ENCODE measurements at regions not wholly inside any gene's neighbourhood (a gene's known extent, or its start where the extent isn't known, plus 50 kb on each side); places are given as distances from the start of the nearest gene placed in this dataset.

GRCh38 chr13:90108547-90108946 is 1238.9 kb upstream of the MIR17HG start:
- Histone ChIP-seq H2BK120ac (ENCODE audit: low read depth, low read length) (no peak overlapping the region), H3K18ac (ENCODE audit: low read depth, low read length) (no peak overlapping the region), H3K23ac (ENCODE audit: low read depth, low read length) (no peak overlapping the region), H3K36me3 (ENCODE audit: control insufficient read depth, insufficient read depth, low read length) (no peaks in the 10 kb centered on the region), H3K14ac (replicated peaks; ENCODE audit: low read depth, low read length) (no peak overlapping the region), H3K9me3 (ENCODE audit: control insufficient read depth, insufficient read depth, low read length) (peaks cover 9% of the 10 kb centered on the region), H3K4me3 (ENCODE audit: insufficient read depth, low read depth, low read length) (no peak overlapping the region), H3K9me1 (ENCODE audit: insufficient read depth, low read length) (no peaks in the 10 kb centered on the region), H3K79me1 (ENCODE audit: low read depth in 1 of 2, low read length in 2 of 2) (no peaks in the 10 kb centered on the region), H4K91ac (ENCODE audit: insufficient read depth, low read depth, low read length) (no peak overlapping the region), H2AK5ac (ENCODE audit: low read depth, low read length) (no peak overlapping the region), H3K27ac (ENCODE audit: insufficient read depth, low read length) (no peak overlapping the region), H3K4ac (ENCODE audit: low read depth, low read length) (no peak overlapping the region), H3K27me3 (ENCODE audit: control insufficient read depth, insufficient read depth, low read length) (no peaks in the 10 kb centered on the region), H4K20me1 (ENCODE audit: insufficient read depth, low read length) (no peaks in the 10 kb centered on the region), H4K8ac (ENCODE audit: low read depth in 2 of 2, low read length in 2 of 2) (no peak overlapping the region), H3K4me2 (ENCODE audit: low read depth, low read length) (no peak overlapping the region), H3K9ac (ENCODE audit: low read depth, low read length) (no peak overlapping the region), H3K56ac (ENCODE audit: extremely low read depth, insufficient read depth, low read length) (no peak overlapping the region), H2AK9ac (replicated peaks; ENCODE audit: low read depth, low read length, poor library complexity) (no peak overlapping the region), H3K4me1 (ENCODE audit: control insufficient read depth, insufficient read depth, low read length) (no peaks in the 10 kb centered on the region), H4K5ac (ENCODE audit: low read depth, low read length) (no peak overlapping the region), H2BK15ac (ENCODE audit: low read depth, low read length) (no peak overlapping the region), H2BK20ac (ENCODE audit: low read depth, low read length) (no peak overlapping the region), H2BK5ac (ENCODE audit: low read depth, low read length, poor library complexity, severe bottlenecking) (no peak overlapping the region), H2AFZ (replicated peaks; ENCODE audit: low read length, poor library complexity) (no peak overlapping the region)
- in situ Hi-C loops (cut with MboI; ENCODE audit: low sequenced_read_pairs) (no loop called here), intact Hi-C loops (cut with micrococcal nuclease) (no loop called here), dilution Hi-C loops (cut with HindIII; ENCODE audit: low sequenced_read_pairs, unreplicated experiment) (no loop called here)
- CTCF ChIA-PET = no interaction called here
- TF ChIP-seq MXI1 (IDR thresholded peaks at IDR 0.05; ENCODE audit: borderline replicate concordance, low read depth, low read length) (no peak), NFE2L2 (IDR thresholded peaks at IDR 0.05; ENCODE audit: low read depth, low read length) (no peak), POLR2A (IDR thresholded peaks at IDR 0.05; ENCODE audit: low read depth, low read length) (no peak), FOS (IDR thresholded peaks at IDR 0.05; ENCODE audit: low read depth, low read length) (no peak), RCOR1 (IDR thresholded peaks at IDR 0.05; ENCODE audit: insufficient replicate concordance, low read length) (no peak), RFX5 (IDR thresholded peaks at IDR 0.05; ENCODE audit: low read depth, low read length) (no peak), CTCF (conservative IDR thresholded peaks at IDR 0.05; ENCODE audit: low read depth, low read length) (no peak), RAD21 (IDR thresholded peaks at IDR 0.05; ENCODE audit: low read length) (no peak), BHLHE40 (IDR thresholded peaks at IDR 0.05; ENCODE audit: low read depth, low read length) (no peak), MAFK (IDR thresholded peaks at IDR 0.05; ENCODE audit: low read depth, low read length) (no peak), ELK1 (IDR thresholded peaks at IDR 0.05; ENCODE audit: borderline replicate concordance, low read depth, low read length) (no peak), USF2 (IDR thresholded peaks at IDR 0.05; ENCODE audit: low read depth, low read length) (no peak), SMC3 (IDR thresholded peaks at IDR 0.05; ENCODE audit: low read depth, low read length) (no peak), CHD1 (IDR thresholded peaks at IDR 0.05; ENCODE audit: low read depth, low read length) (no peak), CEBPB (IDR thresholded peaks at IDR 0.05; ENCODE audit: low read depth, low read length) (no peak), MAZ (IDR thresholded peaks at IDR 0.05; ENCODE audit: borderline replicate concordance, low read depth, low read length) (no peak)
- no CpG with 5 or more reads among the region's 1 CpG for WGBS, 2 experiments (ENCODE audit: extremely low coverage in 2 of 2, insufficient read length in 1 of 2)
- DNase-seq (no peak), ATAC-seq (ENCODE audit: low read depth) (no peak)
- POLR2A ChIA-PET (ENCODE audit: unreplicated experiment) = no interaction called here
- no TSS peak for BruUV-seq (replicated peaks)

Data from IMR-90 (cell line).